Sigmoid colon (tissue), 4 donors: ENCODE measurements at regions not wholly inside any gene's neighbourhood (a gene's known extent, or its start where the extent isn't known, plus 50 kb on each side); places are given as distances from the start of the nearest gene placed in this dataset.
"Not testable (repeated sequence)": the region's sequence is repeated elsewhere in the genome, so short reads cannot be mapped to it uniquely, and the experiment has no call there.

Experiments used
- CTCF ChIP-seq, 4 experiments: fragments of 450-650 bp in 3 of 4; fragments of 200-600 bp in 1 of 4; IDR thresholded peaks; one replicate each; pipeline ENCODE4 v1.5.1; 2016 to 2019; ENCODE audit warnings: antibody characterized with exemption in 4 of 4, mild to moderate bottlenecking in 3 of 4, moderate library complexity in 2 of 4
- EP300 ChIP-seq, 4 donors: sonication (generic); formaldehyde crosslinking; IDR thresholded peaks; one replicate each; pipeline ENCODE4 v1.6.1; 2017; ENCODE audit warnings: antibody characterized with exemption in 4 of 4

- TF ChIP-seq CTCF, EP300 (IDR thresholded peaks at IDR 0.05): not testable (repeated sequence)
These were observed 73.6 kb upstream of the LTA4H start for GRCh38 chr12:96108941-96109340.
